Activated CD4-positive, alpha-beta T cell treated with anti-CD3 and anti-CD28 coated beads for 36 hours (primary cell): ENCODE measurements at regions not wholly inside any gene's neighbourhood (a gene's known extent, or its start where the extent isn't known, plus 50 kb on each side); places are given as distances from the start of the nearest gene placed in this dataset.

Experiments
- ATAC-seq: fragments of 200-7000 bp; cut with Tn5 transposase; one replicate; pipeline ENCODE4 v1.10.0; 2021; ENCODE audit warnings: mild to moderate bottlenecking, moderate library complexity
- CTCF ChIA-PET: fragments of 350-600 bp; sonication (Branson Sonifier 250); formaldehyde crosslinking; loops from one replicate; lab custom pipeline; 2021; ENCODE audit warnings: antibody characterized with exemption; lab: Charles Lee
- POLR2A ChIA-PET: fragments of 350-600 bp; sonication (Branson Sonifier 250); formaldehyde crosslinking; loops from one replicate; lab custom pipeline; 2021; ENCODE audit warnings: antibody characterized with exemption, inconsistent platforms; lab: Charles Lee
- DNase-seq: peaks from one replicate; pipeline ENCODE4 v3.0.0-alpha.2; 2020
- H3K27ac Mint-ChIP-seq: one replicate; pipeline ENCODE4 v1.8.0; 2021; ENCODE audit warnings: mixed read lengths
- H3K27me3 Mint-ChIP-seq: one replicate; pipeline ENCODE4 v1.8.0; 2021; ENCODE audit warnings: mixed read lengths
- H3K36me3 Mint-ChIP-seq: one replicate; pipeline ENCODE4 v1.8.0; 2021; ENCODE audit warnings: low read depth, mixed read lengths
- H3K4me1 Mint-ChIP-seq: one replicate; pipeline ENCODE4 v1.8.0; 2021; ENCODE audit warnings: mixed read lengths
- H3K4me3 Mint-ChIP-seq: one replicate; pipeline ENCODE4 v1.8.0; 2021; ENCODE audit warnings: mild to moderate bottlenecking, moderate library complexity, mixed read lengths
- H3K9me3 Mint-ChIP-seq: one replicate; pipeline ENCODE4 v1.8.0; 2021; ENCODE audit warnings: low read depth, mixed read lengths
- intact Hi-C, 2 experiments: fragments of 100-400 bp; cut with DNase I in 1 of 2; cut with micrococcal nuclease in 1 of 2; formaldehyde crosslinking; loops; one replicate each; pipeline versions ENCODE4 v1.14.2 to v1.15.1; 2022 to 2024; cut with DNase I, micrococcal nuclease

DNA sequence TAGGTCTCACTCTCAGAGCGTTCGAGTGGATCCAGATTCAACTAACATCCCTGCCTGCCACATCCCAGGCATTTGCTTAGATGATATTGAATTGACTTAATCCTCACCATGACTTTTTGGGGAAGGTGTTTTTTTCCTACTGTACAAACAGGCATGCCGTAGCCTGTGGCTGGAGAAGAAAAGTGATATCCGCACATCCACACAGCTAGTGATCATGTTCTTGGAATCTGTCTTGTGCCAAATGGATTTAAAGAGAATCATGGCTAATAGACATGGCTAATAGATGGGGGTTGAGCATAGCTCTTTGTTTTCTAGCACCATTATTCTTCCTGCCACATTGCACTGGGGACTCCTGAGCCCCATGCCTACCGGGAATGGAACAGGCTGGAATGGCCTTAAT, 82.1 kb upstream of the THY1 start:
- no peaks in the 10 kb centered on the region for H3K36me3 Mint-ChIP-seq
- ChIA-PET POLR2A (no interaction called here), CTCF (interaction anchor here (1.2 kb wide), 1 partner anchor 19 kb away, joined by 3 read pairs; no protein-coding TSS in a partner anchor)
- ATAC-seq, result no peak
- peaks cover 9% of the 10 kb centered on the region for H3K4me1 Mint-ChIP-seq
- H3K27me3 Mint-ChIP-seq, result peaks cover 11% of the 10 kb centered on the region
- H3K4me3 Mint-ChIP-seq, result no peak overlapping the region
- H3K27ac Mint-ChIP-seq, result no peak overlapping the region
- intact Hi-C loops, result no loop called here
- no peak for DNase-seq
- no peaks in the 10 kb centered on the region for H3K9me3 Mint-ChIP-seq

DNA sequence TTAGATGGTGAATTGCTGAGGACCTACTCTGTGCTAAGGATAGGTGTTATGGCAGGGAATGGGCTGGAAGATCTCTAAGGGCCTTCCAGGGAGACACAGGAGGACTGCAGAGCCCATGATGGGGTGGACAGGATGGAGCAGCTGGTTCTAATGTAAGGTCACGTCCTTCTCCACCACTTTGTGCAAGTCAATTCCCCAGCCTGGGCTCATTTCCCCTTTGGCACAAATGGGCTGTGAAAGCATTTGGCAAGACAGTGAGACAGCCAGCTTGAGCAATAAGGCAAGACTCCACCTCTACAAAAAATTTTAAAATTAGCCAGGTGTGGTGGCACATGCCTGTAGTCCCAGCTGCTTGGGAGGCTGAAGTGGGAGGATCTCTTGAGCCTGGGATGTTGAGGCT, 81.4 kb upstream of the THY1 start:
- intact Hi-C loops, result no loop called here
- H3K27me3 Mint-ChIP-seq, result peaks cover 11% of the 10 kb centered on the region
- peaks cover 2% of the 10 kb centered on the region for H3K4me1 Mint-ChIP-seq
- H3K4me3 Mint-ChIP-seq, result no peak overlapping the region
- no peak overlapping the region for H3K27ac Mint-ChIP-seq
- H3K36me3 Mint-ChIP-seq, result no peaks in the 10 kb centered on the region
- no peaks in the 10 kb centered on the region for H3K9me3 Mint-ChIP-seq
- CTCF ChIA-PET, result interaction anchor here (1.2 to 1.3 kb wide), 2 partner anchors 19 to 24 kb away, joined by 3 to 4 read pairs; no protein-coding TSS in a partner anchor
- POLR2A ChIA-PET, result no interaction called here
- no peak for DNase-seq
- no peak for ATAC-seq

DNA sequence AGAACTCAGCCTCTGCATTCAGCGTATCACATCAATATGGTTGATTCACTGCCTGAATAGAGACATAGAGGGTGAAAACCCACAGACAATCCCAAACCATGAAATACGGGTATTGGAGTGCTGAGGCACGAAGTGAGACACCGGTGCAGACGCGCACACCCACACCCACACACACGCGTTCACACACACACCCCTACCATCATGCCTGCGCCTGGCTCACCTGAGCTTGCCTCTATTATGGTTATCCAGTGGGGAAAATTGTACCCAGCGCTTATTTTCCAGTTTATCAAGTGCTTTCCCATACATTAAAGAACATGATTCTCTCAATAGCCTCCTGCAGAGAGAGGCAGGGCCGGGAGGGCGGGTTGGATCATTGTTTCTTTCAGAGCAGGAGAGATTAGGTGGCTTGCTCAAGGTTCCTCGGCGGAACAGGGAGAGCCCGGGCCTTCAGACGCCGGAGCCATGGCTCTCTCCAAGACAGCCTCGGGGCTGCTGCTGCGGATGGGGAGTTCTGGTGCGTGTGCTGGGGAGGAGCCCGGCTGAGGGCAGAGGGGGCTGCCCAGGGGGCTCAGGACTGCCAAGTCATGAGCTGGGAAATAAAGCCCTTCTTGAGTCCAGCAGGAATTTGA, 78.9 kb upstream of the THY1 start:
- H3K4me1 Mint-ChIP-seq, result no peaks in the 10 kb centered on the region
- H3K9me3 Mint-ChIP-seq, result no peaks in the 10 kb centered on the region
- no peak for ATAC-seq
- no peaks in the 10 kb centered on the region for H3K36me3 Mint-ChIP-seq
- DNase-seq, result no peak
- CTCF ChIA-PET, result no interaction called here
- POLR2A ChIA-PET, result no interaction called here
- no peak overlapping the region for H3K4me3 Mint-ChIP-seq
- no peak overlapping the region for H3K27ac Mint-ChIP-seq
- intact Hi-C loops, result no loop called here
- H3K27me3 Mint-ChIP-seq, result peaks cover 11% of the 10 kb centered on the region

DNA sequence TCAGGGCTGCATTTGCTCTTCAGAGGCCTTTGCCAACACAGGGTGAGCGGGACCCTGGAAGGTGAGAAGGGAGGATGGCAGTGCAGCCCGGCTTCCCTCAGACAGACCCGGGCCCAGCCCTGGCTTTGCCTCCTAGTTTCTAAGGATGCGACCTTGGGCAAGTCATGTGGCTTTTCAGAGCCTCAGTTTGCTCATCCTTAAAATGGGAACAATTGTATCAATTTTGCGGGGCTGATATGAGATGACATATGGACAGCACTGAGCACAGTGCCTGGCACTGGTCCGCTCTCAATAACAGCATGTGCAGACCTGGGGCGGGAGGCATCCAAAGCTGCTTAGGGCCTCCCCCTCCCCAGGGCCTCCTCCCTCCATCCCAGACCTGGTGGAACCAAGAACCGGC, 74.7 kb upstream of the THY1 start:
- no peak for ATAC-seq
- peaks cover 8% of the 10 kb centered on the region for H3K27me3 Mint-ChIP-seq
- DNase-seq, result no peak
- intact Hi-C loops, result no loop called here
- H3K4me3 Mint-ChIP-seq, result no peak overlapping the region
- H3K9me3 Mint-ChIP-seq, result no peaks in the 10 kb centered on the region
- H3K4me1 Mint-ChIP-seq, result no peaks in the 10 kb centered on the region
- ChIA-PET CTCF (no interaction called here), POLR2A (no interaction called here)
- H3K27ac Mint-ChIP-seq, result no peak overlapping the region
- H3K36me3 Mint-ChIP-seq, result no peaks in the 10 kb centered on the region

DNA sequence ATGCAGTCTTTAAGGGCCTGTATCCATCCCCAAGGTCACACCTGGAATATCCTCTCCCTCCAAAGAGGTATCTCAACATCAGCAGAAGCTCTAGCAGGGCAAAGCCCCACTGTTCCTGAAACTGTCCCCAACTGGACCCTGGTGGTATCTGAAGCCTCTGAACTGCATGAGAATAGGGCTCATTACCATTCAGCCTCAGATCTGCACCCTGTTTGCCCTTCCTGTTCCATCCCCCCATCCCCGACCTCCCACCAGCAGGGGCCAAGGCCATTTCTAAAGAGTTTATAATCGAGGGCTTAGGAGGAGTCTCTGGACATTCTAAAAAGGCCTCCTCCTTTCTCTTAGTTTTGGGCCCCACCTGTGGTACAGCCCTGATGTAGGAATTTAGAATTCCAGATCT, 74.0 kb upstream of the THY1 start:
- intact Hi-C loops, result no loop called here
- no peak for DNase-seq
- ChIA-PET CTCF (no interaction called here), POLR2A (no interaction called here)
- H3K4me1 Mint-ChIP-seq, result no peaks in the 10 kb centered on the region
- H3K27me3 Mint-ChIP-seq, result peaks cover 8% of the 10 kb centered on the region
- H3K4me3 Mint-ChIP-seq, result no peak overlapping the region
- H3K36me3 Mint-ChIP-seq, result no peaks in the 10 kb centered on the region
- no peak overlapping the region for H3K27ac Mint-ChIP-seq
- ATAC-seq, result no peak
- no peaks in the 10 kb centered on the region for H3K9me3 Mint-ChIP-seq

DNA sequence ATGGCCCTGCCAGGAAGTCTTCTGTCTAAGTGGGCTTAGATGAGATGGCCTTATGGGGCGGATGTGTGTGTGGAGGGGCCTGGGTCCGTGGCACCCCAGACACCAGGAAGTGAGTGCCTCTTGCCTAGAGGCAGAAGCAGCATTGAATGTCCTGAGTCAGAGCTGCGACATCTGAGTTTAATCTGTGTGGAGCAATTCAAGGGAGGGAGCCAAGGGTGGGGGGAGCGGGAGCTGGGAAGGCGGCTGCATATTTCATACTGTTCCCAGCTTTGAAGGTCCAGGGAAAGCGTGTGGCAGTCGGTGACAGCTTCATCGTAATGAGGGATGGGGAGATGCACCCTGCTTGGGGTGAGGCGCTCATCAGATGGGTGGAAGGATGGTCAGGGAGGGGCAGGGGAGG, 73.5 kb upstream of the THY1 start:
- Mint-ChIP-seq H3K36me3 (no peaks in the 10 kb centered on the region), H3K9me3 (no peaks in the 10 kb centered on the region), H3K27ac (no peak overlapping the region), H3K4me3 (no peak overlapping the region), H3K27me3 (peaks cover 5% of the 10 kb centered on the region), H3K4me1 (no peaks in the 10 kb centered on the region)
- ATAC-seq (no peak), DNase-seq (no peak)
- intact Hi-C loops, result no loop called here
- ChIA-PET POLR2A (no interaction called here), CTCF (no interaction called here)

DNA sequence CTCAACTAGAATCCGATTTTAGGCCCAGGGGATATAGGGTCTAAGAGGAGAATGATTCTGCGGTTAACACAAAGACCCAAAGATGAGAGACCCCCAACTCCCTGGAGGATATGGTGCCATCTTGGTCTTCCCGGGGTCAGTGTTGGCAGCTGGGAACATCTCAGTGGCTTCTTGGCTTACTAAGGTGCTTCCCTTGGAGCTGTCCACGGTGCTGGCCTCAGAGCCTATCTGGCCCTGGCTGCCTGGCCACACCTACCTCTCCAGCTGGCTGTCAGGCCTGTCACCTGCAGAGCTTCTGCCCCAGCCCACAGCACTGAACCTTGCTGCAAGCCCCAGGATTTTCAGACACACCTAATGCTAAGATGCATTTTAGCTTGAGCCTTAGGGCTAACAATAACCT, 70.7 kb upstream of the THY1 start:
- Mint-ChIP-seq H3K4me3 (no peak overlapping the region), H3K4me1 (no peaks in the 10 kb centered on the region), H3K36me3 (no peaks in the 10 kb centered on the region), H3K27me3 (no peaks in the 10 kb centered on the region), H3K27ac (no peak overlapping the region), H3K9me3 (no peaks in the 10 kb centered on the region)
- ChIA-PET POLR2A (no interaction called here), CTCF (no interaction called here)
- intact Hi-C loops, result no loop called here
- peak; percentile 45 for DNase-seq
- no peak for ATAC-seq

DNA sequence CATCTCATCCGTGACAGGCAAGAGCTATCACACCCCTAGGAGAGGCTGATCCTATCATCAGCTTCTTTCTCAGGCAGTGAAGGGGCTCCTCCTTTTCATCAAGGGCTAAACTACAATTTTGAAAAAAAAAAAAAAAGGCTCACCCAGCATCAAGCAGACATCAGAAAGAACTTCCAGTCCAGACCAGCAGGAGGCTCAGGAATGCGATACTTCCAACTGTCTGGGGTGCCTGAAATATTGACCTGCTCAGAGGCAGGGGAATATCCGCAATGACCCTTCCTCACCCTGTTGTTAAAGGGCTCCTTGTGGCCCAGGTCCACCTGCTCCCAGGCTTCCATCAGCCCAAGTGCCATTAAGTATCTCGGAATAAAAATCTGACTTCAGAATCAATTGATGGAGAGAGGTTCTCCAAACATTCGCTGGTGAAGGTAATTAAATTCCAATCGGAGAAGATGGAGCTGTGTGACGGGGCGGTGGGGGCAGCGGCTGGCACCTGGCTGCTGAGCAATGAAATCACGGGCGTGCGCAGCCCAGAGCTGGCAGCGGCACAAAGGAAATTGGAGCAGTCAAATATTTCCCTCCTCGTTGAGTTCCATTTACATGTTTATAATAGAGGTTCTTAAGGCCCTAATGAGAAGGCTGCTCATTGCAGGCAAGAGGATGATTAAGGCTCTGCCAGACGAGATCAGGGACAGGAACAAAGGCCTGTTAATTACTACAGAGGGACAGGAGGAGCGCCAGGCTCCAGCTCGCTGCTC, 69.0 kb upstream of the THY1 start:
- H3K36me3 Mint-ChIP-seq, result no peaks in the 10 kb centered on the region
- POLR2A ChIA-PET, result no interaction called here
- no peak overlapping the region for H3K27ac Mint-ChIP-seq
- H3K4me1 Mint-ChIP-seq, result no peaks in the 10 kb centered on the region
- ATAC-seq (no peak), DNase-seq (no peak)
- intact Hi-C loops, result no loop called here
- no peaks in the 10 kb centered on the region for H3K9me3 Mint-ChIP-seq
- peaks cover 3% of the 10 kb centered on the region for H3K27me3 Mint-ChIP-seq
- H3K4me3 Mint-ChIP-seq, result no peak overlapping the region
- CTCF ChIA-PET, result interaction anchor here (0.7 kb wide), 2 partner anchors 399 to 627 kb away, joined by 3 read pairs; no protein-coding TSS in a partner anchor

DNA sequence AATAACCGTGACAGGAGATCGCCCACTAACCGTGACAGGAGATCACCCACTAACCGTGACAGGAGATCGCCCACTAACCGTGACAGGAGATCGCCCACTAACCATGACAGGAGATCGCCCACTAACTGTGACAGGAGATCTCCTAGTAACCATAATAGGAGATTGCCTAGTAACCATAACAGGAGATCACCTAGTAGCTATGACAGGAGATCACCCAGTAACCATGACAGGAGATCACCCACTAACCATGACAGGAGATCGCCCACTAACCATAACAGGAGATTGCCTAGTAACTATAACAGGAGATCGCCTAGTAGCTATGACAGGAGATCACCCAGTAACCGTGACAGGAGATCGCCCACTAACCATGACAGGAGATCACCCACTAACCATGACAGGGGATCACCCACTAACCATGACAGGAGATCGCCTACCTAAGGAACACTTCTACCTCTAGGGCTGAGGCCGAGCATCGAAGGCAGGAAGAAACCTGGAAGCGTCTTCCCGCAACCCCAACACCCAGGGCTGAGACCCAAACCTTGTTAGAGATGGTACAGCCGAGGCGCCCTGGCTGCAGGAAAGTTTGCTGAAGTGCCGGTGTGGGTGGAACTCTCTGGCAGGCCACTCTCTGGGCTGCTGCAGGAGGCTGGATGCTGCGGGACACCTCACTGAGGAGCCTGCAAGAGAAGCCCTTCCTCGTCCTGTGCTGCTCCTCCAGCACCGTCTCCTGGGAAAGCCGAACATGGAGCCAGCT, 67.5 kb upstream of the THY1 start:
- ATAC-seq (no peak), DNase-seq (no peak)
- Mint-ChIP-seq H3K4me1 (no peaks in the 10 kb centered on the region), H3K27me3 (peaks cover 5% of the 10 kb centered on the region), H3K4me3 (no peak overlapping the region), H3K27ac (no peak overlapping the region), H3K36me3 (no peaks in the 10 kb centered on the region), H3K9me3 (no peaks in the 10 kb centered on the region)
- ChIA-PET CTCF (no interaction called here), POLR2A (no interaction called here)
- intact Hi-C loops, result no loop called here

DNA sequence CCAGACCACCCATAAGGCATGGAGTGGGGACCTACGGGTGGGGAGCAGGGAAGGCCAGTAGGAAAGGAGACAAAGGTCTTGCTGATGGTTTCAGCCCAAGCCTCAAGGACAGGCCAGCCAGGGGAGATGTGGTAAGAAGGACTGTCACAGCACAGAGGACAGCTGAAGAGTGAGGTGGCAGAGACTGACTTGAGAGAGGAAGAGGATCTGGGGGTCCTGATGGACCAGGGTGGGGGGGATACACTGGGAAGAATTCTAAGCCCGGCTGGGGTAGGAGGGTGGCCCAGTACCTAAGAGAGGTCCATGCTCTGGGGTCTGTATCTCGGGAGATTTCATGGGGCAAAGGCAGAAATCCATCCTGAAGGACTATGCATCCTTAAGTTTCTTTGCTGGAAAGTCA, 66.1 kb upstream of the THY1 start:
- ATAC-seq, result no peak

DNA sequence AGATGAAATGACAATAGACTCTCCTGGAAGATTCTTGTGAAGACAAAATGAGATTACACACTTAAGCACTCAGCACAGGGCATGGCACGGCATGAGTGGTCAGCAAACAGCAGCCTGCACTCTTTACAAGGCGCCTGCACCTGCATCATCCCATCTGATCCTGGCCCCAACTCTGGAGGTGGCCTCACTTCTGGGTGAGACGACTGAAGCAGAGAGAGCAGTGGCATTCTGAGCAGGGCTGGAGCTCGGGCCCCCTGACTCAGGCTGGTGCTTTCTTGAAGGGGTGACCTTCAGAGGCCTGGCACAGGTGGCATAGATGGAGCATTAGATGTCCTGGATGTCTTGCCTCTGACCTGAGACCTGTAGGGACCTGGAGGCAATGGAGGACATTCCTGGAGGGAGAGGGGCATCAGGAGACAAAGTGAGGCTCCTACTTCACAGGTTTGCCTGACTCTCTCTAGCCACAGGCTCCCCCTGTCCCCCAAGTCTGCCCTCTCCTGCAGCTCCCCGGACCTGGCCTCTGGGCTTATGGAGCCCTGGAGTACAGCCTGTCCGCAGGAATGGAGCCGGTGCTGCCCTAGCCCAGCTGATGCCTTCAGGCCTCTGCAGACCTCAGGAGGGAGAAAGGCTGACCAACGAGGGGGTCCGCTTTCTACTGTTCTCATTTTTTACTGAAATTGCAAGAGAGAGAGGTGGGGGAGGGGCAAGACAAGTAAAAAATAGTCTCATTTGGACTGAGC, 65.5 kb upstream of the THY1 start:
- Mint-ChIP-seq H3K27ac (no peak overlapping the region), H3K36me3 (no peaks in the 10 kb centered on the region), H3K4me1 (no peaks in the 10 kb centered on the region), H3K27me3 (peaks cover 9% of the 10 kb centered on the region), H3K4me3 (no peak overlapping the region), H3K9me3 (no peaks in the 10 kb centered on the region)
- ChIA-PET POLR2A (no interaction called here), CTCF (interaction anchor here (1.1 kb wide), 1 partner anchor 241 kb away, joined by 3 read pairs; the partner anchor contains the start of gene NECTIN1)
- intact Hi-C loops, result no loop called here
- DNase-seq (no peak), ATAC-seq (no peak)

More for the DNA sequence above, 66.1 kb upstream of the THY1 start:
- Mint-ChIP-seq H3K9me3 (no peaks in the 10 kb centered on the region), H3K4me3 (no peak overlapping the region), H3K4me1 (no peaks in the 10 kb centered on the region), H3K27me3 (peaks cover 9% of the 10 kb centered on the region), H3K36me3 (no peaks in the 10 kb centered on the region), H3K27ac (no peak overlapping the region)
- POLR2A ChIA-PET, result no interaction called here
- CTCF ChIA-PET, result no interaction called here
- intact Hi-C loops, result no loop called here
- DNase-seq, result no peak
